HEK293 (cell line): ENCODE measurements at regions not wholly inside any gene's neighbourhood (a gene's known extent, or its start where the extent isn't known, plus 50 kb on each side); places are given as distances from the start of the nearest gene placed in this dataset.

Experiments used
- CTCF ChIA-PET: fragments of 350-600 bp; formaldehyde crosslinking; extraction: SDS; loops from one replicate; lab custom pipeline; 2021; ENCODE audit warnings: antibody characterized with exemption; lab: Yijun Ruan, JAX
- POLR2A ChIA-PET: fragments of 300-600 bp; formaldehyde crosslinking; extraction: SDS; loops from one replicate; lab custom pipeline; 2020; ENCODE audit warnings: antibody characterized with exemption, inconsistent platforms; lab: Yijun Ruan, JAX
- H3K27ac ChIP-seq: fragments of 200-500 bp; sonication (Bioruptor generic); 2 replicates; pipeline ENCODE4 v1.5.1; 2014; ENCODE audit warnings: low read depth, low read length, control low read depth, inconsistent platforms; ENCODE audit errors: extremely low read depth
- H3K36me3 ChIP-seq, 2 experiments: fragments of 200-500 bp in 1 of 2; sonication (Bioruptor generic) in 1 of 2; 1 replicate in 1 of 2; 2 replicates in 1 of 2; pipeline ENCODE4 v1.5.1; 2014 to 2017; ENCODE audit warnings: inconsistent platforms in 2 of 2, low read length in 2 of 2; ENCODE audit not compliant: control insufficient read depth in 2 of 2, insufficient read depth in 1 of 2
- H3K4me1 ChIP-seq: fragments of 200-500 bp; sonication (Bioruptor generic); 2 replicates; pipeline ENCODE4 v1.5.1; 2014; ENCODE audit warnings: mild to moderate bottlenecking, low read length, inconsistent platforms; ENCODE audit not compliant: control insufficient read depth, insufficient read depth
- H3K4me3 ChIP-seq: 2 replicates; pipeline ENCODE4 v1.5.1; 2011; ENCODE audit warnings: low read depth, mild to moderate bottlenecking, control low read depth, low read length, moderate library complexity
- H3K9me3 ChIP-seq: fragments of 200-500 bp; sonication (Bioruptor generic); 2 replicates; pipeline ENCODE4 v1.5.1; 2014; ENCODE audit warnings: low read depth, low read length, inconsistent platforms; ENCODE audit not compliant: control insufficient read depth, insufficient read depth
- BCL11B ChIP-seq: fragments of 450-650 bp; formaldehyde crosslinking; IDR thresholded peaks from 2 replicates; pipeline ENCODE4 v1.5.1; 2016; ENCODE audit warnings: low read depth, missing biosample characterization, missing genetic modification characterization
- GLI2 ChIP-seq: fragments of 450-650 bp; formaldehyde crosslinking; IDR thresholded peaks from 2 replicates; pipeline ENCODE4; 2017; ENCODE audit warnings: missing biosample characterization, missing genetic modification characterization, low read depth, borderline replicate concordance
- IKZF3 ChIP-seq: fragments of 450-650 bp; IDR thresholded peaks from 2 replicates; pipeline ENCODE4 v1.5.0; 2018; ENCODE audit warnings: missing biosample characterization, mild to moderate bottlenecking, missing genetic modification characterization, moderate library complexity
- KLF10 ChIP-seq: fragments of 450-650 bp; IDR thresholded peaks from 2 replicates; pipeline ENCODE4 v1.5.1; 2018; ENCODE audit warnings: missing biosample characterization, mild to moderate bottlenecking, missing genetic modification characterization
- SP3 ChIP-seq: fragments of 450-650 bp; formaldehyde crosslinking; IDR thresholded peaks from 2 replicates; pipeline ENCODE4 v1.5.1; 2016; ENCODE audit warnings: missing biosample characterization, missing genetic modification characterization
- TRIM28 ChIP-seq: IDR thresholded peaks from 2 replicates; pipeline ENCODE4 v1.6.1; 2011; ENCODE audit warnings: low read length, control low read depth, borderline replicate concordance
- ZBTB17 ChIP-seq: fragments of 450-650 bp; formaldehyde crosslinking; IDR thresholded peaks from 2 replicates; pipeline ENCODE4 v1.5.1; 2016; ENCODE audit warnings: missing biosample characterization, missing genetic modification characterization
- ZFP37 ChIP-seq: fragments of 450-650 bp; formaldehyde crosslinking; IDR thresholded peaks from 2 replicates; pipeline ENCODE4 v1.5.1; 2016; ENCODE audit warnings: missing biosample characterization, missing genetic modification characterization
- ZNF169 ChIP-seq: fragments of 450-650 bp; formaldehyde crosslinking; IDR thresholded peaks from 2 replicates; pipeline ENCODE4 v1.5.1; 2016; ENCODE audit warnings: missing biosample characterization, missing genetic modification characterization
- ZNF2 ChIP-seq: fragments of 450-650 bp; formaldehyde crosslinking; IDR thresholded peaks from 2 replicates; pipeline ENCODE4 v1.5.1; 2016; ENCODE audit warnings: missing biosample characterization, missing genetic modification characterization
- ZNF211 ChIP-seq: fragments of 450-650 bp; formaldehyde crosslinking; IDR thresholded peaks from 2 replicates; pipeline ENCODE4 v1.5.1; 2016; ENCODE audit warnings: low read depth, missing biosample characterization, missing genetic modification characterization
- ZNF350 ChIP-seq: fragments of 450-650 bp; formaldehyde crosslinking; IDR thresholded peaks from 2 replicates; pipeline ENCODE4 v1.5.0; 2017; ENCODE audit warnings: missing biosample characterization, mild to moderate bottlenecking, missing genetic modification characterization
- ZNF362 ChIP-seq: fragments of 450-650 bp; formaldehyde crosslinking; IDR thresholded peaks from 2 replicates; pipeline ENCODE4 v1.5.1; 2016; ENCODE audit warnings: missing biosample characterization, missing genetic modification characterization
- ZNF366 ChIP-seq: fragments of 450-650 bp; formaldehyde crosslinking; conservative IDR thresholded peaks from 2 replicates; pipeline ENCODE4 v1.5.1; 2016; ENCODE audit warnings: missing biosample characterization, missing genetic modification characterization
- ZNF473 ChIP-seq: fragments of 450-650 bp; formaldehyde crosslinking; IDR thresholded peaks from 2 replicates; pipeline ENCODE4 v1.5.1; 2017; ENCODE audit warnings: missing biosample characterization, missing genetic modification characterization
- ZNF548 ChIP-seq: fragments of 450-650 bp; formaldehyde crosslinking; IDR thresholded peaks from 2 replicates; pipeline ENCODE4 v1.5.1; 2016; ENCODE audit warnings: missing biosample characterization, missing genetic modification characterization
- ZNF571 ChIP-seq: fragments of 450-650 bp; formaldehyde crosslinking; IDR thresholded peaks from 2 replicates; pipeline ENCODE4 v1.5.0; 2017; ENCODE audit warnings: missing biosample characterization, missing genetic modification characterization
- ZNF585B ChIP-seq: fragments of 450-650 bp; formaldehyde crosslinking; IDR thresholded peaks from 2 replicates; pipeline ENCODE4 v1.5.1; 2016; ENCODE audit warnings: missing biosample characterization, missing genetic modification characterization
- ZNF654 ChIP-seq: fragments of 450-650 bp; formaldehyde crosslinking; IDR thresholded peaks from 2 replicates; pipeline ENCODE4 v1.5.1; 2016; ENCODE audit warnings: low read depth, missing biosample characterization, missing genetic modification characterization
- ZNF701 ChIP-seq: fragments of 450-650 bp; formaldehyde crosslinking; IDR thresholded peaks from 2 replicates; pipeline ENCODE4 v1.5.1; 2016; ENCODE audit warnings: missing biosample characterization, missing genetic modification characterization
- ZNF768 ChIP-seq: fragments of 450-650 bp; formaldehyde crosslinking; IDR thresholded peaks from 2 replicates; pipeline ENCODE4 v1.5.1; 2018; ENCODE audit warnings: missing biosample characterization, mild to moderate bottlenecking, missing genetic modification characterization
- ZNF837 ChIP-seq: fragments of 450-650 bp; formaldehyde crosslinking; IDR thresholded peaks from 2 replicates; pipeline ENCODE4 v1.5.1; 2016; ENCODE audit warnings: missing biosample characterization, missing genetic modification characterization
- ZSCAN5A ChIP-seq: fragments of 450-650 bp; formaldehyde crosslinking; IDR thresholded peaks from 2 replicates; pipeline ENCODE4 v1.5.1; 2016; ENCODE audit warnings: missing biosample characterization, missing genetic modification characterization
- TF ChIP-seq, protein P1 (sequence below): fragments of 450-650 bp; formaldehyde crosslinking; IDR thresholded peaks from 2 replicates; pipeline ENCODE4 v1.5.1; 2016; ENCODE audit warnings: missing biosample characterization, missing genetic modification characterization, low read depth
- TF ChIP-seq, protein P2 (sequence below): fragments of 450-650 bp; formaldehyde crosslinking; IDR thresholded peaks from 2 replicates; pipeline ENCODE4 v1.5.1; 2016; ENCODE audit warnings: missing biosample characterization, missing genetic modification characterization
- TF ChIP-seq, protein P3 (sequence below): fragments of 450-650 bp; formaldehyde crosslinking; IDR thresholded peaks from 2 replicates; pipeline ENCODE4 v1.5.1; 2017; ENCODE audit warnings: missing biosample characterization, missing genetic modification characterization

DNA sequence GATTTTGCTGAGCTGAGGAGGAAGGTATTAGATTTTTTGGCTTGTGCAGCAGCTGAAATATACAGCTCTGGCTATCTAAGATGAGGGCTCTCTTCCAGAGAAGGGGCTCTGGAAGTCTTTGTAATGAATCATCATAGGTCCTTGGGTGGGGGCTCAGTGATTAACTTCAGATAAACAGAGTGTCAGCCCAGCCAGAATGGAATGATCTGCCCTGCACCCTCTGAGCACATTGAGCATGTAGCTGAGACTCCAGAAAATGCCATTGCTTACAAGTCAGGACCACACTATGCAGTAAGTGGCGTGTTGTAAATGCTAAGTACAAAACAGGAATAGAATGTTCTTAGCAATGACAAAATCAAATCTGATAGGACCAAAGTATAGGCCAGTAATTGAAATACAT is 836.0 kb downstream of the PDHA2 start:
- no peaks in the 10 kb centered on the region for H3K4me1 ChIP-seq
- ChIA-PET CTCF (interaction anchor here (0.6 kb wide), 1 partner anchor 520 kb away, joined by 3 read pairs; no protein-coding TSS in a partner anchor), POLR2A (no interaction called here)
- no peak overlapping the region for H3K27ac ChIP-seq
- no peaks in the 10 kb centered on the region for H3K36me3 ChIP-seq
- TF ChIP-seq ZNF169 (no peak), ZNF366 (no peak)
- H3K4me3 ChIP-seq = no peak overlapping the region
- no peaks in the 10 kb centered on the region for H3K9me3 ChIP-seq

DNA sequence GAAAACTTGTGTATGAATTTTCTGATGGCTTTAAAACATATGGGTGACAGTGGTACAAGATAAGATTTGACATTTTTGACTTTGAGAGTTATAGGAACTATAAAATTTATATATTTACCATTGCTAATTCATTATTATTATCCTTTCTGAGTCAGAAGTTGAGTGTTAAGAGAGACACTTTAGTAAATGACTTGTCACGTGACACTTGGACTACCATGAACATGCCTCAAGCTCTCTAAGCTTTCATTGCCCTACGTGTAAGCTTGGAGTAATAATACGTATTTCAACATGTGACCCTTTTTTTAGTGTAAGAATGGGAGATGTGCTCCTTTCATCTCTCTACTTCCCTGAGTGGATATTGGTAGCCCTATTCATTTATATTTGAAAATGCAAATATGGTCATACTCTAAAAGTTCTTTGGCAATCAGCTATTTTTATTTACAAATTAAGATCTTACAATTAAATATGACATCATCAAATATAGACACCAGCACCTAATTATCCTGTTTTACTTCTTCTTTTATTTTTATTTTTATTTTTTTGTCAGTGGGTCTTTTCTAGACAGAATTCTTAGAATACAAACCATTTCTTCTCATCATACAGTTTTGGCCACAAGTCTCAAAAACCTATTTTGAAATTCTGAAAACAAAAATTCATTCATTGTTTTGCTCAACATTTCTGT is 837.0 kb downstream of the PDHA2 start:
- no peaks in the 10 kb centered on the region for H3K4me1 ChIP-seq
- CTCF ChIA-PET = no interaction called here
- H3K9me3 ChIP-seq = no peaks in the 10 kb centered on the region
- POLR2A ChIA-PET = no interaction called here
- H3K27ac ChIP-seq = no peak overlapping the region
- H3K36me3 ChIP-seq = no peaks in the 10 kb centered on the region
- TF ChIP-seq ZNF701 (tag by site-specific recombination) (no peak), ZNF548 (tag by site-specific recombination) (no peak), ZNF837 (tag by site-specific recombination) (no peak), ZNF473 (tag by site-specific recombination) (no peak), IKZF3 (no peak), ZNF211 (tag by site-specific recombination) (no peak)
- TF ChIP-seq, protein P1, sequence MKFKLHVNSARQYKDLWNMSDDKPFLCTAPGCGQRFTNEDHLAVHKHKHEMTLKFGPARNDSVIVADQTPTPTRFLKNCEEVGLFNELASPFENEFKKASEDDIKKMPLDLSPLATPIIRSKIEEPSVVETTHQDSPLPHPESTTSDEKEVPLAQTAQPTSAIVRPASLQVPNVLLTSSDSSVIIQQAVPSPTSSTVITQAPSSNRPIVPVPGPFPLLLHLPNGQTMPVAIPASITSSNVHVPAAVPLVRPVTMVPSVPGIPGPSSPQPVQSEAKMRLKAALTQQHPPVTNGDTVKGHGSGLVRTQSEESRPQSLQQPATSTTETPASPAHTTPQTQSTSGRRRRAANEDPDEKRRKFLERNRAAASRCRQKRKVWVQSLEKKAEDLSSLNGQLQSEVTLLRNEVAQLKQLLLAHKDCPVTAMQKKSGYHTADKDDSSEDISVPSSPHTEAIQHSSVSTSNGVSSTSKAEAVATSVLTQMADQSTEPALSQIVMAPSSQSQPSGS = peak; percentile 48; the same call in 1 of the 2 replicates
- H3K4me3 ChIP-seq = no peak overlapping the region

GRCh38 chr4:96677499-96677898 is 837.6 kb downstream of the PDHA2 start:
- TF ChIP-seq ZSCAN5A (tag by site-specific recombination) (no peak), ZNF2 (tag by site-specific recombination) (no peak), ZNF571 (tag by site-specific recombination) (no peak), SP3 (no peak), KLF10 (no peak), ZNF350 (tag by site-specific recombination) (no peak), ZNF362 (tag by site-specific recombination) (no peak), ZFP37 (no peak), ZNF768 (tag by site-specific recombination) (no peak), ZNF654 (tag by site-specific recombination) (no peak), GLI2 (no peak), ZNF585B (tag by site-specific recombination) (no peak), TRIM28 (no peak), ZBTB17 (tag by site-specific recombination) (no peak), BCL11B (tag by site-specific recombination) (no peak)
- TF ChIP-seq, protein P2, sequence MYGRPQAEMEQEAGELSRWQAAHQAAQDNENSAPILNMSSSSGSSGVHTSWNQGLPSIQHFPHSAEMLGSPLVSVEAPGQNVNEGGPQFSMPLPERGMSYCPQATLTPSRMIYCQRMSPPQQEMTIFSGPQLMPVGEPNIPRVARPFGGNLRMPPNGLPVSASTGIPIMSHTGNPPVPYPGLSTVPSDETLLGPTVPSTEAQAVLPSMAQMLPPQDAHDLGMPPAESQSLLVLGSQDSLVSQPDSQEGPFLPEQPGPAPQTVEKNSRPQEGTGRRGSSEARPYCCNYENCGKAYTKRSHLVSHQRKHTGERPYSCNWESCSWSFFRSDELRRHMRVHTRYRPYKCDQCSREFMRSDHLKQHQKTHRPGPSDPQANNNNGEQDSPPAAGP (tag by site-specific recombination) = no peak
- TF ChIP-seq, protein P3, sequence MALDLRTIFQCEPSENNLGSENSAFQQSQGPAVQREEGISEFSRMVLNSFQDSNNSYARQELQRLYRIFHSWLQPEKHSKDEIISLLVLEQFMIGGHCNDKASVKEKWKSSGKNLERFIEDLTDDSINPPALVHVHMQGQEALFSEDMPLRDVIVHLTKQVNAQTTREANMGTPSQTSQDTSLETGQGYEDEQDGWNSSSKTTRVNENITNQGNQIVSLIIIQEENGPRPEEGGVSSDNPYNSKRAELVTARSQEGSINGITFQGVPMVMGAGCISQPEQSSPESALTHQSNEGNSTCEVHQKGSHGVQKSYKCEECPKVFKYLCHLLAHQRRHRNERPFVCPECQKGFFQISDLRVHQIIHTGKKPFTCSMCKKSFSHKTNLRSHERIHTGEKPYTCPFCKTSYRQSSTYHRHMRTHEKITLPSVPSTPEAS (tag by site-specific recombination) = no peak
- TF ChIP-seq, all 188 proteins: peak for 0
- Histone ChIP-seq H3K4me1 (no peaks in the 10 kb centered on the region), H3K27ac (no peak overlapping the region), H3K9me3 (no peaks in the 10 kb centered on the region), H3K36me3 (no peaks in the 10 kb centered on the region), H3K4me3 (no peak overlapping the region)
- CTCF ChIA-PET = no interaction called here
- POLR2A ChIA-PET = no interaction called here
